ENCODE measurements at regions not wholly inside any gene's neighbourhood (a gene's known extent, or its start where the extent isn't known, plus 50 kb on each side); places are given as distances from the start of the nearest gene placed in this dataset.

DNA sequence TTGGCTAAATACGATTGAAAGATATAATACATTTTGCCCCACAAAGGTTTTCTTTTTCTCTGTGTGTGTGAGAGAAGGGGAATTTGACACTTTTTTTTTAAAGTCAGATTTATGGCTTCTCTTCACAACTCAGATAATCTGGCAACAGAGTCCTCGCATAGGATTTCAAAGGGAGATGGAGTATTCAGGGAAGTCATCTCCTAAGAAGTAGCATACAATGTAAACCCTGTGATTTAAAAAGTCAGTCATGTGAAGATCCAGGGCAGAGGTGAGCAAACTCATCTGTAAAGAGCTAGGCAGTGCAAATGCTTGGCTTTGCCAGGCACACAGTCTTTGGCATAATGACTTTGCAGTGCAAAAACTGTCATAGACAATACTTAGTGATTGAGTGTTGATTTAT, 1526.3 kb downstream of the AACS start:
- no peak overlapping the region for H3K4me3 ChIP-seq (replicated peaks; ENCODE audit: low read depth, low read length)
- TF ChIP-seq, protein P1, sequence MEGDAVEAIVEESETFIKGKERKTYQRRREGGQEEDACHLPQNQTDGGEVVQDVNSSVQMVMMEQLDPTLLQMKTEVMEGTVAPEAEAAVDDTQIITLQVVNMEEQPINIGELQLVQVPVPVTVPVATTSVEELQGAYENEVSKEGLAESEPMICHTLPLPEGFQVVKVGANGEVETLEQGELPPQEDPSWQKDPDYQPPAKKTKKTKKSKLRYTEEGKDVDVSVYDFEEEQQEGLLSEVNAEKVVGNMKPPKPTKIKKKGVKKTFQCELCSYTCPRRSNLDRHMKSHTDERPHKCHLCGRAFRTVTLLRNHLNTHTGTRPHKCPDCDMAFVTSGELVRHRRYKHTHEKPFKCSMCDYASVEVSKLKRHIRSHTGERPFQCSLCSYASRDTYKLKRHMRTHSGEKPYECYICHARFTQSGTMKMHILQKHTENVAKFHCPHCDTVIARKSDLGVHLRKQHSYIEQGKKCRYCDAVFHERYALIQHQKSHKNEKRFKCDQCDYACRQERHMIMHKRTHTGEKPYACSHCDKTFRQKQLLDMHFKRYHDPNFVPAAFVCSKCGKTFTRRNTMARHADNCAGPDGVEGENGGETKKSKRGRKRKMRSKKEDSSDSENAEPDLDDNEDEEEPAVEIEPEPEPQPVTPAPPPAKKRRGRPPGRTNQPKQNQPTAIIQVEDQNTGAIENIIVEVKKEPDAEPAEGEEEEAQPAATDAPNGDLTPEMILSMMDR (IDR thresholded peaks at IDR 0.05; ENCODE audit: low read depth, low read length, missing control alignments), result no peak
- DNase-seq (ENCODE audit: extremely low read depth, low read depth), result no peak

DNA sequence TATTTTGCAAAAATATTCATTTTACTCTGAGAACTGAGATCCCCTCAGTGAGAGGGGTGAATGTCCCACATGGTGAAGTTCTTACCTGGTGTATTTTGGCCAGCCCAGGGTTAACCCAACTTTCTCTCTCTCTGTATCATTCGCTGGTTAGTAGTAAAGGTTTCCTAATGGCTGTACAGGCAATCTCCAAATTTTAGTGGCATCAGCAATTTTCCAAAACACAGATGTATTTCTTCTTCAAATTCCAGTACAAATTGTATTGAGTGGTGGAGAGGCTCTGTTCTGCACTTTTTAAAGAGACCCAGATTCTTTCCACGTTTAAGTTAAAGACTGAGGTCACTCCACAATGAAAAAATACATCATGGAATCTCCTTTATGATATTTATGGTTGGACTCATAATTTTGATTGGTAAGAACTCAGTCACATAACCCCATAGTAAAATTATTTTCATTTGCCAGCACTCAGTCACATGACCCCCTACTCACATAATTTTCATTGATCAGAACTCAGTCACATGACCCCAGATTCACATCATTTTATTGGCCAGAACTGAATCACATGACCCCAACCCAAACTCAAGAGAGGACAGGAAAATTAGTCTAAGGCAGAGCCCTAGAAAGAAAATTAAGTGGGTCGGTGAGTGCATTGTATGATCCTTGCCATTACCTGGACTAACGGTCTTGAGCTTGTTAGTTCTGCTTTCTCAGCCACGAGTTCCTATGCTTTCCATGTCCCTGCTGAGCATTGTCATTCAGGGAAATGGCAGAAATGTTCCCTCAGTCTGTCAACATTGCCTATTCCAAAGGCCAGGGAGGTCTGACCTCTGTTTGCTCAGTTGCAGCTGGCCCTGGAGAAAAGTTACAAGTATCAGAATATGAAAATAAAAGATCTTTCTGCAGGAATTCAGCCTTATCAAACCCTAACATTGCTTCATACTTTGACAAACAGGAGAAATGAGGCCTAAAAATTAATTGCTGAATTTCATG, 1536.2 kb downstream of the AACS start:
- DNase-seq (ENCODE audit: extremely low read depth, low read depth), result no peak
- no peak overlapping the region for H3K4me3 ChIP-seq (replicated peaks; ENCODE audit: low read depth, low read length)
- TF ChIP-seq, protein P1 (IDR thresholded peaks at IDR 0.05; ENCODE audit: low read depth, low read length, missing control alignments), result no peak

DNA sequence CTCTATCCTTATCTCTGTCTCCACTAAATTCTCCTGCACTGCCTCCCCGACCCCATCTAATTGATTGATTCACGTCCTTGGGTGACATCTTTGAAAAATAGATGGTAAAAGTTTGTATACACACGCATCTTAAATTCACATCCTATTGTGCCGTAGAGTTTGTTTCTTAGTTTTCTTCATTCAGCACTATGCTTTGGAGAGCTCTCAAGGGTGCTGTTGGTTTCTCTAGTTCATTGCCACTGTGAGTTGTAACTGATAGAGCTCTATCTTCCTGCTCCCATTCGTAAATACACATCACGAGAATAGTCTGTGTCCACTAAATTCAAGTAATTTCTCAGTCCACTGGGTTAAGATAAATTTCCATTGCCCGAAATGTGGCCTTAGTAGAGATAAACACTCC, 1537.4 kb downstream of the AACS start:
- TF ChIP-seq, protein P1 (IDR thresholded peaks at IDR 0.05; ENCODE audit: low read depth, low read length, missing control alignments), result no peak
- H3K4me3 ChIP-seq (replicated peaks; ENCODE audit: low read depth, low read length), result no peak overlapping the region
- no peak for DNase-seq (ENCODE audit: extremely low read depth, low read depth)

DNA sequence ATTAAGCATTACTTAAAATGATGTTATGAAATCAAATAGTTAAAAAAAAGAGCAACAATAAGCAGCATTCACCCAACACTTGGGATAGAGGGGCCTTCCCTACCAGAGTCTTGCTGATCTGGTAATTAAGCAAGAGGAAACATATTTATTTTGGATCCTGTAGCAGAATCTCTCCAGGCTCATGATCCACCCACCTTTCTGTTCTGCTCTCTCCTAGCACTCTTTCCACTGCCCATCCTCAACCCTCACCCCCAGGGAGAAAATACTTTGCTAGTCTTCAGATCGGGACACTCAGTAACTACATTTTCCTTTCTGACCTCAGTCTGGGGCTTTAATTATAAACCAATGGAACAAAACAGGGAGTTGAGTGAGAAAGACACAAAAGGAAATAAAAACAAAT, 1541.9 kb downstream of the AACS start:
- no peak for DNase-seq (ENCODE audit: extremely low read depth, low read depth)
- TF ChIP-seq, protein P1 (IDR thresholded peaks at IDR 0.05; ENCODE audit: low read depth, low read length, missing control alignments), result no peak
- no peak overlapping the region for H3K4me3 ChIP-seq (replicated peaks; ENCODE audit: low read depth, low read length)

DNA sequence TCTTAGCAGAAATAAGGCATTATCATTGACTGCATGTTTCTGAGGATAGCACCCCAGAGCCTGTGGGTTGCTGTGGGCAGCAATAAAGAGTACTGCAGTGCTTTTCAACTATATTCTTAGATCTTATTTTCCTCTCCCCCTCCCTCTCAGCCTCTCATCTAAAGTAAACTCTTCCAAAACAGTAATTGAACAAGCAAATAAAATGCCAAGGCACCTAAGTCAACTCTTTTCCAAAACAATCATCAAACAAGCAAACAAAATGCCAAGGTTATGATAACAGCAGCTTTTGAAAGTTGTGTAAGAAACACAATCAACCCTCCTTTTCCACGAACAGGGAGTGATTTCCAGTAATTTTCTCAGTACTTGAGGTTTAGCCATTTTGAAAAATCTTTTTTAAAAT, 1542.6 kb downstream of the AACS start:
- TF ChIP-seq, protein P1 (IDR thresholded peaks at IDR 0.05; ENCODE audit: low read depth, low read length, missing control alignments), result no peak
- H3K4me3 ChIP-seq (replicated peaks; ENCODE audit: low read depth, low read length), result no peak overlapping the region

DNA sequence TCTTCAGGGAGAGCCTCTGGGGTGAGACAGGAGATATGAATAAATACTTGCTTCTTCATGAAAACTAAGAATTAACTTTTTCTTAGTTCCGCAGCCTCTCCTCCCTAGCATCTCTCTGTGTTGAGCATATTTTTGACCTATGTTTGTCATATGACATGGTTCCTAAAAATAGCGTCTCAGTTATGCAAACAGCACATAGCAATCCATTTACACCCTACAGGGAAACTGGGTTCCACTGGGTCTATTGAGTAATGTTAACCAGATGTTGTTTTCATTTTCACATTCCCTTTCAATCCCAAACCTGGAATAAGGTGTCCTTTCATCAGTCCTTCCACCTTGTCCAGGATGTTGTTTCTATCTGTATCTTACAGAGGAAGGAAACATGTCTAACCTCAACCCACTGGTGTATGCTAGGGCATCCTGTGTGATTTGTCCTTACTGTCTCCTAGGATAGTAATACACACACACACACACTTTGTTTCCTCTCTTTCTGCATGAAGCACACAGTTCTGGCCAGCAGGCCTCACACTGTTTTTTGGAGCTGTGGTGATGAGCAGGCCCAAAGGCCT, 1543.5 kb downstream of the AACS start:
- TF ChIP-seq, protein P1 (IDR thresholded peaks at IDR 0.05; ENCODE audit: low read depth, low read length, missing control alignments), result no peak
- H3K4me3 ChIP-seq (replicated peaks; ENCODE audit: low read depth, low read length), result no peak overlapping the region
- DNase-seq (ENCODE audit: extremely low read depth, low read depth), result no peak

More for the DNA sequence above, 1542.6 kb downstream of the AACS start:
- DNase-seq (ENCODE audit: extremely low read depth, low read depth), result no peak
